ENCODE measurements at regions not wholly inside any gene's neighbourhood (a gene's known extent, or its start where the extent isn't known, plus 50 kb on each side); places are given as distances from the start of the nearest gene placed in this dataset.

DNA sequence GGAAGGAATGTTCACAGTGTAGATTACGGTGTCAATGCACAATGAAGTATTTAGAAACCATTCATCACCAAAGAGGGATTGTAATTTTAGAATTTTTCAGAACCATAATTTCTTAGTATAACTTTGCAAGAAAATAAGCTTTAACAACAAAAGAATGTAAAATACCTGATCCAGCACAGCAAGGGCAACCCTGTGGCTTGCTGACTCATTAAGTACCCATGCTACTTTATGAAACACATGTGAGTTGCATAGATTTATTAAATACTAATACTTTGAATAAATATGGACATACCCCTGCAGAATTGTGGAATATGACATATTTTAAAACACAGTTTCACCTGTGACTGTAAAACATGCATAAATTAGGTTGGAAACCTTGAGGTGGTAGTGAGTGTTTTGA is 281.3 kb downstream of the ZNF248 start:
- intact Hi-C loops (cut with DNase I): no loop called here

DNA sequence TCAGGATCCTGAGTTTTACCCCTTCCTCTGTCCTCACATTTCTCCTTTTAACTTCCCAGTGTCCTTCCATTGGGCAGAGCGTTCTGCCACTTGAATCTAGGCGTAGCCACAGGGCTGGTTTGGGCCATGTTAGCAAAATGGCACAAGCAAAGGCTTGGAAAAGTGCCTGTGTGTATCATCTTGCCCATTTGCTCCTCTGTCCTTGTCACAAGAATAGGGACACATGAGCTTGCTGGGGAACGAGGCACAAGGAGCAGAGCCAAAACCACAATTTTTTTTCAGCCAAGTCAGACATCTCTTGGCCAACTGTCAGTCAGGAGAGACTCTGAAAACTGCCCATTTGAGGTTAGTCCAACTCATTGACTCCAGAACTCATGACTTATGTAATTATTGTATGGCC is 285.2 kb downstream of the ZNF248 start:
- intact Hi-C loops (cut with DNase I): no loop called here
- ATAC-seq: peak in 1 of 4 donors; percentile 36
- Histone ChIP-seq H3K27ac (no peak overlapping the region), H3K27me3 (ENCODE audit: insufficient read depth in 3 of 3, low read length in 2 of 3) (no peaks in the 10 kb centered on the region), H3K4me1 (no peaks in the 10 kb centered on the region), H3K9me3 (no peaks in the 10 kb centered on the region), H3K4me3 (no peak overlapping the region), H3K36me3 (ENCODE audit: insufficient read depth in 1 of 2, low read depth in 1 of 2) (no peaks in the 10 kb centered on the region)
- TF ChIP-seq, protein P1, sequence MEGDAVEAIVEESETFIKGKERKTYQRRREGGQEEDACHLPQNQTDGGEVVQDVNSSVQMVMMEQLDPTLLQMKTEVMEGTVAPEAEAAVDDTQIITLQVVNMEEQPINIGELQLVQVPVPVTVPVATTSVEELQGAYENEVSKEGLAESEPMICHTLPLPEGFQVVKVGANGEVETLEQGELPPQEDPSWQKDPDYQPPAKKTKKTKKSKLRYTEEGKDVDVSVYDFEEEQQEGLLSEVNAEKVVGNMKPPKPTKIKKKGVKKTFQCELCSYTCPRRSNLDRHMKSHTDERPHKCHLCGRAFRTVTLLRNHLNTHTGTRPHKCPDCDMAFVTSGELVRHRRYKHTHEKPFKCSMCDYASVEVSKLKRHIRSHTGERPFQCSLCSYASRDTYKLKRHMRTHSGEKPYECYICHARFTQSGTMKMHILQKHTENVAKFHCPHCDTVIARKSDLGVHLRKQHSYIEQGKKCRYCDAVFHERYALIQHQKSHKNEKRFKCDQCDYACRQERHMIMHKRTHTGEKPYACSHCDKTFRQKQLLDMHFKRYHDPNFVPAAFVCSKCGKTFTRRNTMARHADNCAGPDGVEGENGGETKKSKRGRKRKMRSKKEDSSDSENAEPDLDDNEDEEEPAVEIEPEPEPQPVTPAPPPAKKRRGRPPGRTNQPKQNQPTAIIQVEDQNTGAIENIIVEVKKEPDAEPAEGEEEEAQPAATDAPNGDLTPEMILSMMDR (IDR thresholded peaks at IDR 0.05): no peak
- DNase-seq: no peak
- WGBS, 3 donors: 24 to 49% (median 29%) methylated on average over 3 of the region's 3 CpGs

More for the DNA sequence above, 281.3 kb downstream of the ZNF248 start:
- WGBS, 3 donors: 74 to 90% (median 79%) methylated on average over 1 of the region's 1 CpG
- DNase-seq: no peak
- Histone ChIP-seq H3K4me3 (no peak overlapping the region), H3K27me3 (ENCODE audit: insufficient read depth in 3 of 3, low read length in 2 of 3) (peaks cover 0 to 2% (median 0%) of the 10 kb centered on the region in 3 donors), H3K9me3 (no peaks in the 10 kb centered on the region), H3K27ac (no peak overlapping the region), H3K36me3 (ENCODE audit: insufficient read depth in 1 of 2, low read depth in 1 of 2) (no peaks in the 10 kb centered on the region), H3K4me1 (no peaks in the 10 kb centered on the region)
- TF ChIP-seq, protein P1 (IDR thresholded peaks at IDR 0.05): no peak
- ATAC-seq: no peak

DNA sequence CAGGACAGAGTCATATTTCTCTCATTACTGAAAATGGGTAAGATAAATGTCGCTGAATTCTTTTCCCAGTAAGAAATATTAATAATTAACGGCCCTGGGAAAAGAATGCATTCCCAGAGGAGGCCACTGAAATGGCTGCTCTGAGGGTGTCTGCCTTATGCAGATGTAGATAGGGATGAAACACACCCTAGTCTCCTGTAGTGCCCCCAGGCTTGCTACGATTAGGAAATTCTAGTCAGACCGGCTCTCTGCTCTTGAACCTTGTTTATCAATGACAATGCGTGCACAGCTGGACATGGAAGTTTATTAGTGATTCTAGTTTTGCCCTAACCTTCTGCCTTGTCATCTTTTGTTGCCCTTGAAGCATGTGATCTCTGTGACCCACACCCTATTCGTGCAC is 291.1 kb downstream of the ZNF248 start:
- no peak overlapping the region for H3K4me3 ChIP-seq
- 71 to 78% (median 74%) methylated on average over 6 of the region's 6 CpGs for WGBS, 3 donors
- no peak for DNase-seq
- H3K4me1 ChIP-seq: no peaks in the 10 kb centered on the region
- intact Hi-C loops (cut with DNase I): no loop called here
- TF ChIP-seq, protein P1 (IDR thresholded peaks at IDR 0.05): no peak
- ATAC-seq: no peak
- no peak overlapping the region for H3K27ac ChIP-seq
- H3K36me3 ChIP-seq (ENCODE audit: insufficient read depth in 1 of 2, low read depth in 1 of 2): no peaks in the 10 kb centered on the region
- no peaks in the 10 kb centered on the region for H3K27me3 ChIP-seq (ENCODE audit: insufficient read depth in 3 of 3, low read length in 2 of 3)
- H3K9me3 ChIP-seq: no peaks in the 10 kb centered on the region

DNA sequence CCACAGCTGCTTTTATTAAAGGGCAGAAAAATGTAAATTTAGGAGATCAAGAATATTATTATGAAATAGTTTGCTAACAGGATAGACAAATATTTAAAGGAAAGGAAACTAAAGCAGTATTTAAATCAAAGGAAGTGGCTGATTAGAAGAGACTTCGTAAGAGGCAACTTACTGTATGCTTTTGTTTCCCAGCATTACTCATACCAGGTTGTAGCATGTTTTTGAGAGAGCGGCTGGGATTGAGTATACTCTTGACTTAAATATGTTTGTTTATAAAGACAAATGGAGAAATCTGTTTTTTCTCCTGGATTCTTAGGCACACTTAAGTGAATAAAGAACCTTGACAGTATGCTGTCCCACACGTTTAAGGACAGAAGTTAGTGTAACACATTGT is 293.7 kb downstream of the ZNF248 start:
- Histone ChIP-seq H3K27me3 (ENCODE audit: insufficient read depth in 3 of 3, low read length in 2 of 3) (no peaks in the 10 kb centered on the region), H3K36me3 (ENCODE audit: insufficient read depth in 1 of 2, low read depth in 1 of 2) (no peaks in the 10 kb centered on the region), H3K27ac (no peak overlapping the region), H3K4me3 (no peak overlapping the region), H3K9me3 (no peaks in the 10 kb centered on the region), H3K4me1 (no peaks in the 10 kb centered on the region)
- DNase-seq (no peak), ATAC-seq (no peak)
- WGBS, 3 donors: 64 to 79% (median 68%) methylated on average over 3 of the region's 3 CpGs
- intact Hi-C loops (cut with DNase I): no loop called here
- TF ChIP-seq, protein P1 (IDR thresholded peaks at IDR 0.05): no peak

DNA sequence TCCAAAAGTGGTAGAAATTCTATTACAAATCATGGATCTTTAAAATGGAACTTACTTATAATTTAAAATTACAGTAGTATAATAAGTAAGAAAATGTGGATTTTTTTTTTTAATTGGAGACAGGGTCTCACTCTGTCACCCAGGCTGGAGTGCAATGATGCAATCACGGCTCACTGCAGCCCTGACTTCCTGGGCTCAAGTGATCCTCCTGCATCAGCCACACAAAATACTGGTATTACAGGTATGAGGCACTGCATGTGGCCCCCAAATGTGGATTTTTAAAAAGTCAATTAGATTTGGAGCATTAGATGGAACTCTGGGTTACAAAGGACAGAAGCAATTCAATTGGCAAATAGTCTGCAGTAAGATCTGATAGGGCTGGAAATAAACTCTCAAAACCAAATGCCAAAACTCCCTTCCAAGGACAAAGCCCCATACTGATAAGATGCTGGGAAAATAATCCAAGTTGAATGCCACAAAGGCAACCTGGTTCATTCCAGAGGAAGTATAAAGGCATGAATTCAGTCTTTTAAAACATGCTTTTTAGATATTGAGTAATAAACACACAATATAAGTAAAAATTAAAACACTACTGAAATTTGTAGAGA is 294.2 kb downstream of the ZNF248 start:
- H3K9me3 ChIP-seq: no peaks in the 10 kb centered on the region
- H3K4me3 ChIP-seq: no peak overlapping the region
- intact Hi-C loops (cut with DNase I): no loop called here
- 54 to 75% (median 67%) methylated on average over 1 of the region's 1 CpG for WGBS, 3 donors
- H3K27me3 ChIP-seq (ENCODE audit: insufficient read depth in 3 of 3, low read length in 2 of 3): no peaks in the 10 kb centered on the region
- DNase-seq (no peak), ATAC-seq (no peak)
- H3K27ac ChIP-seq: no peak overlapping the region
- H3K4me1 ChIP-seq: no peaks in the 10 kb centered on the region
- TF ChIP-seq, protein P1 (IDR thresholded peaks at IDR 0.05): no peak
- no peaks in the 10 kb centered on the region for H3K36me3 ChIP-seq (ENCODE audit: insufficient read depth in 1 of 2, low read depth in 1 of 2)
